Right cardiac atrium (tissue), 5 donors: ENCODE measurements at regions not wholly inside any gene's neighbourhood (a gene's known extent, or its start where the extent isn't known, plus 50 kb on each side); places are given as distances from the start of the nearest gene placed in this dataset.
A peak's percentile ranks its signal among the peaks of the same experiment; 100 is the strongest.

Experiments used
- ATAC-seq, 2 donors: fragments of 200-7000 bp; cut with Tn5 transposase; one replicate each; pipeline versions ENCODE4 v1.8.0 to v1.9.1; 2020; ENCODE audit warnings: moderate library complexity in 2 of 2, mild to moderate bottlenecking in 1 of 2
- DNase-seq, 3 donors: peaks; one replicate each; pipeline ENCODE4 v3.0.0-alpha.2; 2020
- H3K27ac ChIP-seq: one replicate; pipeline ENCODE4 v1.5.1; 2013; ENCODE audit warnings: mild to moderate bottlenecking, low read length, control low read depth, moderate library complexity
- H3K27me3 ChIP-seq: one replicate; pipeline ENCODE4 v1.6.1; 2013; ENCODE audit not compliant: control insufficient read depth, insufficient read depth
- H3K4me1 ChIP-seq: one replicate; pipeline ENCODE4 v1.6.1; 2013; ENCODE audit warnings: low read length; ENCODE audit not compliant: control insufficient read depth, insufficient read depth
- H3K4me3 ChIP-seq: one replicate; pipeline ENCODE4 v1.5.1; 2013; ENCODE audit warnings: low read length, control low read depth
- H3K9me3 ChIP-seq: one replicate; pipeline ENCODE4 v1.6.1; 2013; ENCODE audit warnings: low read length; ENCODE audit not compliant: control insufficient read depth
- WGBS: extraction: QIAGEN DNeasy Blood & Tissue Kit; methylation state at CpG from one replicate; pipeline ENCODE4 v1.1.7; 2013; 5-methylcytosine and 5-hydroxymethylcytosine counted together
- intact Hi-C, 4 donors: fragments of 100-400 bp; cut with DNase I; formaldehyde crosslinking; loops; one replicate each; pipeline versions ENCODE4 v1.11.0 to v1.14.0; 2022 to 2023
- donor health status: healthy with polysubstance abuse.
- donor health status: DM: no; HTN: yes; CAD: no.
- donor health status: DM: no; HTN: no; CAD: no.
- donor health status: DM: no; HTN: yes; CAD: no; lungs with severe emphysema.
- donor health status: DM: yes; HTN: yes; CAD: no.

DNA sequence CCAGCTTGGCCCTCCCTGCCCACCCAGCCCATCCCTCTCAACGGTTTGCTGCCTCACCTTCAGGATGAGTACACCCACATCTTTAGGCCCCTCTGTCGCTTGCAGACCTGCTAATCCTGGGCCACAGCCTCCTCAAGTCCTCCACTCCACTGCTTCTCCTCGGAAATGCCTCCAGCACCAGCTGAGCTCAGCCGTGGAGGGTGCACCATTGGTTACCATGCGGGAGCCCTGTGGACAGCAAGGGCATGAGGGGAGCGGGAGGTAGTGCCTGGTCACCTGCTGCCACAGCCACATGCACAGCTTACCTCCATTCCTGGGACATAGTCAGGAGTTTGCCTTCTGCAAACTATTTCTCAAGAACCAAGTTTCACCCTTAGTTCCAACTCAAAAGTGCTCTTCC, 286.3 kb upstream of the ZMIZ1 start:
- H3K4me3 ChIP-seq, result no peak overlapping the region
- no peak for ATAC-seq
- 90% methylated on average over 6 of the region's 6 CpGs for WGBS
- no peaks in the 10 kb centered on the region for H3K9me3 ChIP-seq
- peak in 1 of 3 donors; percentile 23 for DNase-seq
- H3K4me1 ChIP-seq, result peaks cover 6% of the 10 kb centered on the region
- intact Hi-C loops, result no loop called here
- no peak overlapping the region for H3K27ac ChIP-seq
- no peaks in the 10 kb centered on the region for H3K27me3 ChIP-seq

GRCh38 chr10:78783753-78784152, 285.0 kb upstream of the ZMIZ1 start:
- peaks cover 3% of the 10 kb centered on the region for H3K4me1 ChIP-seq
- 98% methylated on average over 3 of the region's 3 CpGs for WGBS
- no peak for DNase-seq
- intact Hi-C loops, result no loop called here
- no peaks in the 10 kb centered on the region for H3K27me3 ChIP-seq
- no peaks in the 10 kb centered on the region for H3K9me3 ChIP-seq
- ATAC-seq, result no peak
- H3K27ac ChIP-seq, result no peak overlapping the region
- H3K4me3 ChIP-seq, result no peak overlapping the region

DNA sequence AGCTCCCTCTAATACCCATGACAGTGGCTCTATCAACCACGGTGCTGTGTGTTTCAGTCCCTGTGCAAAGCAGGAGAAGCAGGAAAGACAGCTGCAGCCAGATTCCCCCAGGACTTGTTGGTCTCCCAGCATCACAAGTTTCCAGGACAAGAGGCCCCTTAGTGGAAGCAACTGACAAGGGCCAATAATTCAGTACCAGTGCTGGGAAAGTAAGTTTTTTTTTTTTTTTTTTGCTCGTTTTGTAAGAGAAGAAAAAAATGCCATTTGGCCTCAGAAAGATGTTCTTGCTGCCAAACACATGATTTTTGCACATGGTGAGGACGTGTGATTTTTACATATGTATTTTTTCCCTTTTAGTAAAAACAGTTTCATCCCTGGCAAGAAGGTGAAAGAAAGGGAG, 284.2 kb upstream of the ZMIZ1 start:
- 44% methylated on average over 3 of the region's 3 CpGs for WGBS
- H3K9me3 ChIP-seq, result no peaks in the 10 kb centered on the region
- no peak overlapping the region for H3K4me3 ChIP-seq
- DNase-seq, result peak in 1 of 3 donors; percentile 46
- intact Hi-C loops, result no loop called here
- no peaks in the 10 kb centered on the region for H3K27me3 ChIP-seq
- H3K27ac ChIP-seq, result no peak overlapping the region
- ATAC-seq, result peak in 1 of 2 donors; percentile 34
- peaks cover 3% of the 10 kb centered on the region for H3K4me1 ChIP-seq

GRCh38 chr10:78785066-78785465, 283.7 kb upstream of the ZMIZ1 start:
- DNase-seq (no peak), ATAC-seq (no peak)
- Histone ChIP-seq H3K4me1 (no peaks in the 10 kb centered on the region), H3K27me3 (no peaks in the 10 kb centered on the region), H3K4me3 (no peak overlapping the region), H3K9me3 (no peaks in the 10 kb centered on the region), H3K27ac (no peak overlapping the region)
- intact Hi-C loops, result no loop called here
- WGBS, result 66% methylated on average over 4 of the region's 4 CpGs

DNA sequence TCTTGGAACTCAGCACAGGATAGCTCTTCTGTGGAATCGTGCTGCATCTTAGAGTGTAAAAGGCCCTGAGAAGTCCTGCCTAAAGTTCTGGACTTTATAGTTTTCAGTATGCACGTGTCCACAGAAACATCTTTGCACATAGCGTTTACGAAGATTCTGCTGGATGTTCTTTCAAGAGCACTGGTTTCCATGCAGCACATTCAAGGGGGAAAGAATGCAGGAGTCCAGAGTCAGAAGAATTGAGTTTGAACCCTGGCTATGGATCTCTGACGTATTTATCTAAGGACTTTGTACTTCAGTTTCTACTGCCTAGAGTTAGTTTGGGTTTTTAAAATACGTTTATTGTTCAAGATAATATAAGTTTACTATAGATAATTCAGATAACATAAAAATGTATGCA, 282.8 kb upstream of the ZMIZ1 start:
- intact Hi-C loops, result no loop called here
- H3K9me3 ChIP-seq, result no peaks in the 10 kb centered on the region
- DNase-seq (no peak), ATAC-seq (no peak)
- no peak overlapping the region for H3K27ac ChIP-seq
- H3K4me1 ChIP-seq, result no peaks in the 10 kb centered on the region
- WGBS, result 89% methylated on average over 6 of the region's 6 CpGs
- no peak overlapping the region for H3K4me3 ChIP-seq
- H3K27me3 ChIP-seq, result no peaks in the 10 kb centered on the region

DNA sequence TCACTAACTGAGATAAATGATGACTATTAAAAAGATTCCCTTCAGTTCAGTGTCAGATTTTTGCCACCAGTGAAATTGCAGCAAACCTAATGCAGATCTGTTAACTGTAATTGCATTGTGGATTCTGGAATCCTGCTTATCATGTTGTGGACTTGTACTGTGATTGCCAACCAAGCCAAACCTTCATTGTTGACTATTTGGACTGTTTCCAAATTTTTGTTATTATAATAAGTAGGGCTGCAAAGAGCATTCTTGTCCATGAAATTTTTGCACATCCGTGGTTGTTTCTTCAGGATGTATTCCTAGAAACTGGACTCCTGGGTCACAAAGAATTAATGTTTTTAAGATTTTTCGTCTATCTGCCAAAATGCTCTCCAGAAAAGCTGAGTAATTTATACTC, 281.6 kb upstream of the ZMIZ1 start:
- intact Hi-C loops, result no loop called here
- ATAC-seq (no peak), DNase-seq (no peak)
- no peak overlapping the region for H3K4me3 ChIP-seq
- H3K4me1 ChIP-seq, result no peaks in the 10 kb centered on the region
- no peaks in the 10 kb centered on the region for H3K27me3 ChIP-seq
- H3K9me3 ChIP-seq, result no peaks in the 10 kb centered on the region
- 14% methylated on average over 2 of the region's 2 CpGs for WGBS
- no peak overlapping the region for H3K27ac ChIP-seq

GRCh38 chr10:78794736-78795455, 273.9 kb upstream of the ZMIZ1 start:
- H3K9me3 ChIP-seq, result no peaks in the 10 kb centered on the region
- intact Hi-C loops, result no loop called here
- WGBS, result 70% methylated on average over 7 of the region's 7 CpGs
- H3K27me3 ChIP-seq, result no peaks in the 10 kb centered on the region
- ATAC-seq, result no peak
- no peak overlapping the region for H3K4me3 ChIP-seq
- no peaks in the 10 kb centered on the region for H3K4me1 ChIP-seq
- H3K27ac ChIP-seq, result no peak overlapping the region
- no peak for DNase-seq

- DNase-seq, result no peak
- Histone ChIP-seq H3K4me1 (peaks cover 10% of the 10 kb centered on the region), H3K4me3 (no peak overlapping the region), H3K27ac (no peak overlapping the region), H3K9me3 (no peaks in the 10 kb centered on the region), H3K27me3 (no peaks in the 10 kb centered on the region)
- no peak for ATAC-seq
- intact Hi-C loops, result no loop called here
- 88% methylated on average over 6 of the region's 6 CpGs for WGBS
These were observed 269.6 kb upstream of the ZMIZ1 start for GRCh38 chr10:78798976-78799730.

- intact Hi-C loops, result no loop called here
- WGBS, result 78% methylated on average over 5 of the region's 5 CpGs
These were observed 268.8 kb upstream of the ZMIZ1 start for GRCh38 chr10:78800006-78800405.

DNA sequence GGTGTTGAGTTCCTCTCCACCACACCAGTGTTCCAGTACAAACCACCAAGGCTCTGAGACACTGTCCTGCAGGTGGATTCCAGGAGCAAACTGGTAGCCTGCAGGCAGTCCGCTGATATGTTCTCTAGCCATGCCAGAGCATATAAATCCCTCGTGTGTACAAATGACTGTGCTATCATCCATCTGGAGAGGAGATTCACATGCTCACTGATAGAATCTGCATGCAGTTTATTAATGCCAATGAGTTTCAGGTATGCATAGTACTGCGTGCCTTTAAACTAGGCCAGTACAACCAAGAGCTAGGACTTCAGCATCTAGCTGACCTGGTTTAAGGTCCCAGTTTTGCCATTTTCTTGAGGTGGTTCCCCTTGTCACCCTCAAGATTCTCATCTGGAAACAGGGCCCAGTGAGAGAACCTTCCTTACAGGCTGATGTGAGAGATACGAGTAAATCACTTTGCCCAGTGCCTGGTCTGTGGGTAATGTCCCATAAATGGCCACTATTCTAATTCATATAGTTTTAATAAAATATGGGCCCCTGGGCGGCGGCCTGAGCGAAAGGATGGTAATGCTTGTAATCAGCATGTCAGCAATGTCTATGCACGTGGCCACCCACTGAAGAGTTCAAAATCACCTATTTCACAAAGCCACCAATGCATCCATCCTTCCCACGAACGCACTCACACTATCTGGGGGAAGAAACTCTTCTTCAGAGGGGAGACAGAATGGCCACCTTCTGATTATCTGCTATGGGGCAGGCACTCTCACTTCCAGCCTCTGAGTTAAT, 268.0 kb upstream of the ZMIZ1 start:
- H3K9me3 ChIP-seq, result no peaks in the 10 kb centered on the region
- WGBS, result 93% methylated on average over 10 of the region's 10 CpGs
- no peaks in the 10 kb centered on the region for H3K27me3 ChIP-seq
- DNase-seq, result no peak
- no peak overlapping the region for H3K27ac ChIP-seq
- H3K4me3 ChIP-seq, result no peak overlapping the region
- intact Hi-C loops, result no loop called here
- H3K4me1 ChIP-seq, result peaks cover 16% of the 10 kb centered on the region
- no peak for ATAC-seq

More at GRCh38 chr10:78800006-78800405, 268.8 kb upstream of the ZMIZ1 start:
- DNase-seq (no peak), ATAC-seq (no peak)
- no peak overlapping the region for H3K27ac ChIP-seq
- H3K4me3 ChIP-seq, result no peak overlapping the region
- H3K4me1 ChIP-seq, result peaks cover 15% of the 10 kb centered on the region
- no peaks in the 10 kb centered on the region for H3K27me3 ChIP-seq
- no peaks in the 10 kb centered on the region for H3K9me3 ChIP-seq

DNA sequence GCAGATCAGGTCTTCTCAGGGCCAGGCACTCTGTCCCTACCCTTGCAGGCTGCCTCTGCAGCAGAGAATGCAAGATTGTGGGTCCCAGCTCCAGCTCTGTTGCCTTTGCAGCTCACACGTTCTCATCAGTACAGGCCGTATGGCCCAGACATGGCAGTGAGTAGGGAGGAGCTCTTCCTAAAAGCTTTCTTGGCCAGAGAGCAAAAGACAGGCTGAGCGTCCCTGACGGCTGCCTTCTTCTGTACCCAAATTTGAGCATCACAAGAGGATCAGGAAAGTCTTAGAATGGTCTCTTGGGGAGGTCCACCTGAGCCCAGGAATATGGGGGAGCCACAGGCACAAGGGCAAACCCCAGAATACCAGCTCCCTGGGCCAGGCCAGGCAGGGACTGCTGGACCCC, 266.3 kb upstream of the ZMIZ1 start:
- Histone ChIP-seq H3K27ac (peak overlapping the region; percentile 19), H3K4me1 (peaks cover 26% of the 10 kb centered on the region), H3K4me3 (no peak overlapping the region), H3K27me3 (no peaks in the 10 kb centered on the region), H3K9me3 (no peaks in the 10 kb centered on the region)
- ATAC-seq, result peak in 1 of 2 donors; percentile 1
- no peak for DNase-seq
- WGBS, result 45% methylated on average over 4 of the region's 4 CpGs
- intact Hi-C loops, result no loop called here
